ENCODE measurements at regions not wholly inside any gene's neighbourhood (a gene's known extent, or its start where the extent isn't known, plus 50 kb on each side); places are given as distances from the start of the nearest gene placed in this dataset.

- no peaks in the 10 kb centered on the region for H3K79me2 ChIP-seq (ENCODE audit: insufficient read depth, low read length)
- peaks cover 20% of the 10 kb centered on the region for H3K4me1 ChIP-seq (ENCODE audit: insufficient read depth, low read length, severe bottlenecking)
- H3K9me3 ChIP-seq (ENCODE audit: low read length) = peaks cover 9% of the 10 kb centered on the region; the same call in 1 of the 2 replicates
- H4K20me1 ChIP-seq (ENCODE audit: insufficient read depth, low read length) = no peaks in the 10 kb centered on the region
- H3K9ac ChIP-seq (ENCODE audit: low read length) = no peak overlapping the region
- no peaks in the 10 kb centered on the region; the same call in 1 of the 2 replicates for H3K27me3 ChIP-seq (ENCODE audit: insufficient read depth, low read length)
- no peak overlapping the region for H2AFZ ChIP-seq (ENCODE audit: low read length)
- H3K4me3 ChIP-seq (ENCODE audit: low read depth, low read length, poor library complexity, severe bottlenecking) = no peak overlapping the region
- TF ChIP-seq CTCF (IDR thresholded peaks at IDR 0.05; ENCODE audit: low read length) (no peak), EZH2 (IDR thresholded peaks at IDR 0.05; ENCODE audit: borderline replicate concordance, low read length) (no peak)
- H3K36me3 ChIP-seq (ENCODE audit: insufficient read depth, low read length) = no peaks in the 10 kb centered on the region; the same call in 1 of the 2 replicates
- no peaks in the 10 kb centered on the region for H3K9me2 ChIP-seq (ENCODE audit: low read depth, low read length)
- no peak overlapping the region for H3K4me2 ChIP-seq (ENCODE audit: low read length)
- no peaks in the 10 kb centered on the region for H3F3A ChIP-seq (ENCODE audit: insufficient read depth, low read length)
- no peak overlapping the region for H3K27ac ChIP-seq (ENCODE audit: low read depth, low read length, poor library complexity, severe bottlenecking)
Measured at GRCh38 chr15:69792823-69793222, 304.9 kb downstream of the TLE3 start.

- H3K9me2 ChIP-seq (ENCODE audit: low read depth, low read length) = no peaks in the 10 kb centered on the region
- TF ChIP-seq CTCF (IDR thresholded peaks at IDR 0.05; ENCODE audit: low read length) (no peak), EZH2 (IDR thresholded peaks at IDR 0.05; ENCODE audit: borderline replicate concordance, low read length) (no peak)
- no peaks in the 10 kb centered on the region for H3K79me2 ChIP-seq (ENCODE audit: insufficient read depth, low read length)
- no peak overlapping the region for H3K4me3 ChIP-seq (ENCODE audit: low read depth, low read length, poor library complexity, severe bottlenecking)
- H3K27me3 ChIP-seq (ENCODE audit: insufficient read depth, low read length) = no peaks in the 10 kb centered on the region; the same call in 1 of the 2 replicates
- no peaks in the 10 kb centered on the region for H3F3A ChIP-seq (ENCODE audit: insufficient read depth, low read length)
- no peak overlapping the region; the same call in 1 of the 2 replicates for H3K4me2 ChIP-seq (ENCODE audit: low read length)
- H3K27ac ChIP-seq (ENCODE audit: low read depth, low read length, poor library complexity, severe bottlenecking) = no peak overlapping the region
- H3K36me3 ChIP-seq (ENCODE audit: insufficient read depth, low read length) = no peaks in the 10 kb centered on the region; the same call in 1 of the 2 replicates
- H2AFZ ChIP-seq (ENCODE audit: low read length) = no peak overlapping the region
- no peaks in the 10 kb centered on the region for H4K20me1 ChIP-seq (ENCODE audit: insufficient read depth, low read length)
- no peak overlapping the region for H3K9ac ChIP-seq (ENCODE audit: low read length)
- peaks cover 9% of the 10 kb centered on the region; the same call in 1 of the 2 replicates for H3K9me3 ChIP-seq (ENCODE audit: low read length)
- peaks cover 17% of the 10 kb centered on the region for H3K4me1 ChIP-seq (ENCODE audit: insufficient read depth, low read length, severe bottlenecking)
Measured at GRCh38 chr15:69793431-69793780, 304.3 kb downstream of the TLE3 start.

GRCh38 chr15:69793781-69794451 is 303.8 kb downstream of the TLE3 start:
- H3K9me2 ChIP-seq (ENCODE audit: low read depth, low read length) = no peaks in the 10 kb centered on the region
- H3K27me3 ChIP-seq (ENCODE audit: insufficient read depth, low read length) = no peaks in the 10 kb centered on the region; the same call in 1 of the 2 replicates
- no peak overlapping the region; the same call in 1 of the 2 replicates for H3K4me2 ChIP-seq (ENCODE audit: low read length)
- H4K20me1 ChIP-seq (ENCODE audit: insufficient read depth, low read length) = no peaks in the 10 kb centered on the region
- no peak overlapping the region for H3K9ac ChIP-seq (ENCODE audit: low read length)
- no peak overlapping the region for H3K27ac ChIP-seq (ENCODE audit: low read depth, low read length, poor library complexity, severe bottlenecking)
- no peak overlapping the region for H2AFZ ChIP-seq (ENCODE audit: low read length)
- H3K9me3 ChIP-seq (ENCODE audit: low read length) = peaks cover 9% of the 10 kb centered on the region; the same call in 1 of the 2 replicates
- H3K36me3 ChIP-seq (ENCODE audit: insufficient read depth, low read length) = no peaks in the 10 kb centered on the region; the same call in 1 of the 2 replicates
- H3F3A ChIP-seq (ENCODE audit: insufficient read depth, low read length) = no peaks in the 10 kb centered on the region
- H3K79me2 ChIP-seq (ENCODE audit: insufficient read depth, low read length) = no peaks in the 10 kb centered on the region
- TF ChIP-seq EZH2 (IDR thresholded peaks at IDR 0.05; ENCODE audit: borderline replicate concordance, low read length) (no peak), CTCF (IDR thresholded peaks at IDR 0.05; ENCODE audit: low read length) (no peak)
- H3K4me3 ChIP-seq (ENCODE audit: low read depth, low read length, poor library complexity, severe bottlenecking) = no peak overlapping the region
- peaks cover 17% of the 10 kb centered on the region for H3K4me1 ChIP-seq (ENCODE audit: insufficient read depth, low read length, severe bottlenecking)
